ENCODE measurements at regions not wholly inside any gene's neighbourhood (a gene's known extent, or its start where the extent isn't known, plus 50 kb on each side); places are given as distances from the start of the nearest gene placed in this dataset.

DNA sequence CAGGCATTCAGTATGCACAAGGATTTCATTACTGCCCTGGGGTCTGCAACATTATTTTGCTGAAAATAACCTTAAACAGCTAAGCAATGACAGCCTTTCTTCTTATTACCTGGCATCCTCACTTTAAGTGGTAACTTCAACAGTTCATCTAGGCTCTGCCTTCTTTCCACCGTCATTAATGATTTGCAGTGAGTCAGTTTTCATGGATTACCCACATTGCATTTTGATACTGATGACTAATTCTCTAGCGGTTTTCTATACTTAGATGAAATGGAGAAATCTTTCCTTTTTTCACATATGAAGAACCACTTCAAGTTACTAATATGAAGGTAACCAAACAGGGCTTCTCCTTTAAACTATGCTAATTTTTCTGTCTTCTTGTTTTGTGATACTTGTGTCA is 226.9 kb upstream of the TMPRSS15 start:
- TF ChIP-seq, protein P1, sequence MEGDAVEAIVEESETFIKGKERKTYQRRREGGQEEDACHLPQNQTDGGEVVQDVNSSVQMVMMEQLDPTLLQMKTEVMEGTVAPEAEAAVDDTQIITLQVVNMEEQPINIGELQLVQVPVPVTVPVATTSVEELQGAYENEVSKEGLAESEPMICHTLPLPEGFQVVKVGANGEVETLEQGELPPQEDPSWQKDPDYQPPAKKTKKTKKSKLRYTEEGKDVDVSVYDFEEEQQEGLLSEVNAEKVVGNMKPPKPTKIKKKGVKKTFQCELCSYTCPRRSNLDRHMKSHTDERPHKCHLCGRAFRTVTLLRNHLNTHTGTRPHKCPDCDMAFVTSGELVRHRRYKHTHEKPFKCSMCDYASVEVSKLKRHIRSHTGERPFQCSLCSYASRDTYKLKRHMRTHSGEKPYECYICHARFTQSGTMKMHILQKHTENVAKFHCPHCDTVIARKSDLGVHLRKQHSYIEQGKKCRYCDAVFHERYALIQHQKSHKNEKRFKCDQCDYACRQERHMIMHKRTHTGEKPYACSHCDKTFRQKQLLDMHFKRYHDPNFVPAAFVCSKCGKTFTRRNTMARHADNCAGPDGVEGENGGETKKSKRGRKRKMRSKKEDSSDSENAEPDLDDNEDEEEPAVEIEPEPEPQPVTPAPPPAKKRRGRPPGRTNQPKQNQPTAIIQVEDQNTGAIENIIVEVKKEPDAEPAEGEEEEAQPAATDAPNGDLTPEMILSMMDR (IDR thresholded peaks at IDR 0.05 in 8 of 11, conservative IDR thresholded peaks at IDR 0.05 in 3 of 11), result no peak
- no peak for TF ChIP-seq POLR2A (IDR thresholded peaks at IDR 0.05)
- TF ChIP-seq POLR2AphosphoS5 (IDR thresholded peaks at IDR 0.05), result no peak
